ENCODE measurements at regions not wholly inside any gene's neighbourhood (a gene's known extent, or its start where the extent isn't known, plus 50 kb on each side); places are given as distances from the start of the nearest gene placed in this dataset.

GRCh38 chr17:413016-413350 lies 60.4 kb upstream of the RPH3AL start:
- no peak for DNase-seq (ENCODE audit: low spot score)

- no peak for DNase-seq (ENCODE audit: low spot score)
These were observed 59.8 kb upstream of the RPH3AL start for GRCh38 chr17:412211-413015.

GRCh38 chr17:411421-412120 lies 59.0 kb upstream of the RPH3AL start:
- DNase-seq (ENCODE audit: low spot score) = no peak

GRCh38 chr17:410543-411401 lies 58.2 kb upstream of the RPH3AL start:
- no peak for DNase-seq (ENCODE audit: low spot score)

- DNase-seq (ENCODE audit: low spot score) = peak; percentile 99
These were observed 57.4 kb upstream of the RPH3AL start for GRCh38 chr17:409848-410542.

- DNase-seq (ENCODE audit: low spot score) = no peak
These were observed 56.8 kb upstream of the RPH3AL start for GRCh38 chr17:409308-409847.

- no peak for DNase-seq (ENCODE audit: low spot score)
These were observed 52.1 kb upstream of the RPH3AL start for GRCh38 chr17:404703-405102.

Measured in iPS-NIHi11 (cell line).